ENCODE measurements at regions not wholly inside any gene's neighbourhood (a gene's known extent, or its start where the extent isn't known, plus 50 kb on each side); places are given as distances from the start of the nearest gene placed in this dataset.
"Not testable (repeated sequence)": the region's sequence is repeated elsewhere in the genome, so short reads cannot be mapped to it uniquely, and the experiment has no call there.

DNA sequence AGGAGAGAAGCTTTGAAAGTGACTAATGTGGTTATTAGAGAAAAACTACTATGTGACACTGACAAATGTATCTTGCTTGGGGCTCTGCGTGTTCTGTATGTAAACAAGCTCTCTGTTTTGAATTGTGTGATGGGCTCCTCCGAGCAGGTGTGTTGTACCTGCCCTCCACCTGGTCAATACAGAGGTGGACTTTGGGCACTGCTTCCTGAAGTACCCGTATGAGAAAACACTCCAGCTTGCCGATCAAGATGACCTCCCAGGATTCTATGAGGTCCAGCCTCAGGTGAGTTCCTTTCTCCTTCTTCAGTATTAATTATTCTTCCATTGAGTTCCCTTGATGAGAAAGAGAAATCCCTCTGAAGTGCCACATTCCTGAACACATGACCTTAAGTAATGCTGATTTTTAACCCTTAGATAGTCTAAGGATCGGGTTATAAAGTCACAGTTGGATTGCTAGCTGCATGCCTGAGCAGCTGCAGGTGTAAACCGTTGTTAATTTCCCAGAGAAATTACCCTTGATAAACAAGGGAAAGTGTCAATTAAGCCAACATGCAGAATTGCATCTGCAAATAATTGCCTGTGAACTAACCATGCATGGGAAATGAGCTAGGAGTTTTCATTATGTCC is 292.0 kb upstream of the NBPF12 start:
- DNase-seq (ENCODE audit: low read depth in 2 of 2, low spot score in 1 of 2), result not testable (repeated sequence)

DNA sequence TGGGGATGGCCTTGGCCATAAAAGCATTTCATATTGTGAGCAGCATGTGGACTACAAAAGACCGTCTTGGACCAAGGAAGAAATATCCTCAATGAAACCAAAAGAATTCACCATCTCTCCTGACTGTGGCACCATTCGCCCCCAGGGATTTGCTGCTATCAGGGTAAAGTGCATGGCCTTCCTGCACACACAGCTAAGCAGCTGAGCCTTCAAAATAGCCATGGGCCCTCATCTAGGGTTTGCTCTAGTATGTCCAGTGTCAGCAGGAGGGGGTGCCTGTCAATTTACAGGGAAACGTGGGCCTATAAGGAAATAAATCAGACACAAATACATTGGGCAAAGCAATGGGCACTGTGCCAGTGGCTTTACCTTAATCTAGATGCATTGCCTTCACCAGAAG is 296.6 kb upstream of the NBPF12 start:
- DNase-seq (ENCODE audit: low read depth in 2 of 2, low spot score in 1 of 2), result not testable (repeated sequence)

- DNase-seq (ENCODE audit: low read depth in 2 of 2, low spot score in 1 of 2), result not testable (repeated sequence)
Measured at GRCh38 chr1:146640671-146641070, 297.5 kb upstream of the NBPF12 start.

- DNase-seq (ENCODE audit: low read depth in 2 of 2, low spot score in 1 of 2), result not testable (repeated sequence)
Measured at GRCh38 chr1:146630302-146630701, 307.8 kb upstream of the NBPF12 start.

- not testable (repeated sequence) for DNase-seq (ENCODE audit: low read depth in 2 of 2, low spot score in 1 of 2)
Measured at GRCh38 chr1:146618582-146618981, 319.5 kb upstream of the NBPF12 start.

DNA sequence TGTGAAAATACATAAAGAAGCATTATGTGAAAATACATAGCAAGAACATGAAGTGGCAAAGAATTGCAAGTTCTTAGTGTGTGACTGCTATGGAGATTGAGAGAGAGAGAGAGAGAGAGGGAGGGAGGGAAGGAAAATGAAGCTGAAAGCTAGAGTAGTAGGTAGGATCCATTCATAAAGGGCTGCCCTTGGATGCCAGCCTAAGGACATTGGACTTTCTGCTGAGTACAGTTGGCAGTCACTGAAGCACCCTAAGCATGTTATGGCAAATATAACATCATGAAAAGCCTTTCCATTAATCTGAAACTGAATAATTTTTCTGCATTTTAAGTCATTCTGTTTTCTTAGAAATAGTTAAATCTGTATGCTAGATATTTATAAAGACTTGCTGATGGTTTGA is 333.4 kb upstream of the NBPF12 start:
- not testable (repeated sequence) for DNase-seq (ENCODE audit: low read depth in 2 of 2, low spot score in 1 of 2)

- DNase-seq (ENCODE audit: low read depth in 2 of 2, low spot score in 1 of 2), result not testable (repeated sequence)
Measured at GRCh38 chr1:146600720-146601307, 337.3 kb upstream of the NBPF12 start.

DNA sequence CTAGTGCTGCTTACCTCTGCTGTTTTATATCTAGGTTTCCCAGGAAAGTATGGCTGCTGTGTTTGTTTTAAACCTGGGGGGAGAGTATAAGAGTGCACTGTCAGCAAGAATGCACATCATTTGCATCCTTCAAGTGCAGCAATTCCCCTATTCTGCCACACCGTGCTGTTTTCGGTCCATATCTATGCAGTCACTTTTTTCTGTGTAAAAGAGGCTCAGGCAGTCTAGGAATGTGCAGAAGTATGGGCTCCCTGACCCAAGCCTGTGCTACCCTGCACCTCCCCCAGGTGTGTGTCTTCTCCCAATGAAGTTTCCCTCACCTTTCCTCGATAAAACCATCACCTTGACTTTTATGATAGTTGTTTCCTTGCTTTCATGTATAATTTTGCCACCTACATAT is 338.2 kb upstream of the NBPF12 start:
- DNase-seq (ENCODE audit: low read depth in 2 of 2, low spot score in 1 of 2), result not testable (repeated sequence)

DNA sequence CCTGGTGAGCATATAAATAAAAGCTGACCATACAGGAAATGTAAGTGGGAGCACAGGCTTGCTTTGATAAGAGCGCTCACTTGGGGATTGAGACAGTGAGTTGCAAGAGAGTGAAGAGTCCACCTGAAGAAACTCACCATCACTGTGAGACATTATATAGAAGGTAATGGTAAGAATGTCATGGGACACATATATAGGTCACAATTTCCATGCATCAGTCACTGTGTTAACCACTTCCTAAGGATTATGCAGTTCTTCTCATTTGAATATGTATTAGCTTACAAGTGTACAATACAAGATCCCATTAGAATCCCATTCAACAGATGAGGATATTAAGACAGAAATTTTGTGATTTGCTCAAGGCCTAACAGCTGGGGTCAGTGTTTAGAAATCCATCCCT is 352.4 kb upstream of the NOTCH2NLA start:
- not testable (repeated sequence) for DNase-seq (ENCODE audit: low read depth in 2 of 2, low spot score in 1 of 2)

GRCh38 chr1:146567541-146567940 is 338.7 kb upstream of the NOTCH2NLA start:
- DNase-seq (ENCODE audit: low read depth in 2 of 2, low spot score in 1 of 2), result not testable (repeated sequence)

GRCh38 chr1:146558032-146558431 is 329.2 kb upstream of the NOTCH2NLA start:
- not testable (repeated sequence) for DNase-seq (ENCODE audit: low read depth in 2 of 2, low spot score in 1 of 2)

DNA sequence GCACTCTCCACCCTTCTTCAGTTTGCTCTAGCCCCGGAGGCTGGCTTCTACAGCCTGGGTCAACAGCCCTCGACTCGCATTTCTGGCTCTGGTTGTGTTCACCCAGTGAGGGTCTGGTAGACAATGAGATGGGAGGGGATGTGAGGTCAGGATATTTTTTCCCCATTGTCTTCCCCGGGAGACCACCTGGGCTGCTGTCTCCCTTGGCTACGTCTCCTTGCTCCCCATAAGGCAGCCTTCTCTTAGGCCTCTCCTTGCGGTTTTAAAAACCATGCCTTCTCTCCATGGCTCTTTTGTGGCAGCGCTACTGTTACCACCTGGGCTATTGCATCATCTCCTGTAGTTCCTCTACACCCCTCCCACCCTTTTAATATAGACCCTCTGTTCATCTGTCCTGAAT is 327.6 kb upstream of the NOTCH2NLA start:
- not testable (repeated sequence) for DNase-seq (ENCODE audit: low read depth in 2 of 2, low spot score in 1 of 2)

- DNase-seq (ENCODE audit: low read depth in 2 of 2, low spot score in 1 of 2), result not testable (repeated sequence)
Measured at GRCh38 chr1:146552414-146552813, 323.6 kb upstream of the NOTCH2NLA start.

GRCh38 chr1:146548684-146549083 is 319.9 kb upstream of the NOTCH2NLA start:
- not testable (repeated sequence) for DNase-seq (ENCODE audit: low read depth in 2 of 2, low spot score in 1 of 2)

GRCh38 chr1:146546189-146546588 is 317.4 kb upstream of the NOTCH2NLA start:
- not testable (repeated sequence) for DNase-seq (ENCODE audit: low read depth in 2 of 2, low spot score in 1 of 2)

GRCh38 chr1:146537775-146538373 is 309.1 kb upstream of the NOTCH2NLA start:
- not testable (repeated sequence) for DNase-seq (ENCODE audit: low read depth in 2 of 2, low spot score in 1 of 2)

- DNase-seq (ENCODE audit: low read depth in 2 of 2, low spot score in 1 of 2), result not testable (repeated sequence)
Measured at GRCh38 chr1:146536028-146536427, 307.2 kb upstream of the NOTCH2NLA start.

DNA sequence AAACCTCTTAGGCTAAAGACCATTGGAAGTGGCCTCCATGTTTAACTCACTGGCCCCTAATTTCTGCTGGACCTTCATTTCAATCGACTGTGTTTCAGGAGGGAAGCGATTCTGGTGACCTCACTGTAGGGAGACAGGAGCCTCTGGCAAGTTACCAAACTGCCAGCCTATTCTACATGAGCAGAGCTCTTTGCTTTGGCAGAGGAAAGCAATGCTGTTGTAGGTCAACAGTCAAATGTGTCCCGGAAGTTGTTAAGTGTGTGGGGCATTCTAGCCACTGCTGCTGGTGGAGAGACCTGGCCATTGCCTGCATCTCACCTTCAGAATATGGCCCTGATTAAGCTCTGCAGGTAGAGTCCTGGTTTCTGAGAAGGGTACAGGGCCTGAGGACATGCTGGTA is 306.8 kb upstream of the NOTCH2NLA start:
- not testable (repeated sequence) for DNase-seq (ENCODE audit: low read depth in 2 of 2, low spot score in 1 of 2)

- not testable (repeated sequence) for DNase-seq (ENCODE audit: low read depth in 2 of 2, low spot score in 1 of 2)
Measured at GRCh38 chr1:146530958-146531357, 302.1 kb upstream of the NOTCH2NLA start.

DNA sequence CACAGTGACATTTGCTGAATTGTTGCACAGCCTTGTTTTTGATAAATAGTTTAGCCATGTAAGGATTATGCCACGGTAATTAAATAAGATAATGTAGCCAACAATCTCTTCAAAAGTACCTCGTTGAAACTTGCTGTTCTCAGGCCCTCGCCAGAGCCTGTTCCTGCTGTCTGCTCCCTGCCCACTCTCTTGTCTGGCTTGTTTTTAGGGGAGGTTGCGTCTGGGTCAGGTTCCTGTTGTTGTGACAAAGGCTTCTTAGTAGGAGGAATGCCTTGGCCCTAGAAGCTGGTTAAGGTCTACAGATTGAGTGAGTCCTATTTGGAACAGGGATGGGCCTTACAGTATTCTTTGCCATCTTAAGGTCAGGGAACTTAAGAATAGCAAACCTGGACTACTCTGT is 294.0 kb upstream of the NOTCH2NLA start:
- DNase-seq (ENCODE audit: low read depth in 2 of 2, low spot score in 1 of 2), result not testable (repeated sequence)

DNA sequence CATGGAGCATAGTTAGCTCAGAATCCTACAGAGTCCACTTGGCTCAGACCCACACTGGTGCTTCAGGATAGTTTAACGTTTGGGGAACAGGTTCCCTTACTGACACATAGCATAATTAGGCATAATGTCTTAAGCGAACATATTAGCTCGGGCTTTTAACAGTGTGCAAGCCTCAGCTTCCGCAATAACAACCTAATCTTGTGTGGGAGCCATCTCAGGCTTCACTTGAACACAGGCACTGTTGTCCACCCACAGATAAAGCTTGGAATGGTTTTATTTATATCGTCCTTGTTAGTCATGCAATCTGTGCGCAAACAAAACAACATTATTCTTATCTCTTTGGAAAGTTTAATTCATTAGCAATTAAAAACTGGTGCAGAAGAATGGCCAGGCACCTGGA is 293.5 kb upstream of the NOTCH2NLA start:
- DNase-seq (ENCODE audit: low read depth in 2 of 2, low spot score in 1 of 2), result not testable (repeated sequence)

DNA sequence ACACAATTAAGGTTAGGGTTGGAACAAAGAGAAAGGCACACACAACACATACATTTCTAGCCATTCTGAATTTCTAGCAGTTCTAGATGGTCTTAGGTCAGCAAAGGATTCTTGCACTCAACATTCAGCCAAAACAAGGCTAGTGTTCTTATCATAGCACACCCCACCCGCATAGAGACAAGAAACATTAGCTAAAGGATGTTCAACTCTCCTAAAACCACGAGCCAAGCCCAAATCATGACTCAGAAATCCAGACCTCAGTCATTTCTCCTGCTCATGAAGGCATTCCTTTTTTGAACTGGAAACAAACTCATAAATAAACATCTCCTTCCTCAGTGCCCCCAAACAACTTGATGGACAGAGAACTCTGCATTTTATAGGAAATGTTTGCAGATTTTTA is 293.0 kb upstream of the NOTCH2NLA start:
- not testable (repeated sequence) for DNase-seq (ENCODE audit: low read depth in 2 of 2, low spot score in 1 of 2)
